Liver (tissue), 7 donors: ENCODE measurements at regions not wholly inside any gene's neighbourhood (a gene's known extent, or its start where the extent isn't known, plus 50 kb on each side); places are given as distances from the start of the nearest gene placed in this dataset.
"Not testable (repeated sequence)": the region's sequence is repeated elsewhere in the genome, so short reads cannot be mapped to it uniquely, and the experiment has no call there.

Source experiments
- DNase-seq: peaks from one replicate; pipeline ENCODE4 v3.0.0-alpha.2; 2017; ENCODE audit warnings: low spot score
- H3K27ac ChIP-seq, 2 donors: one replicate each; pipeline ENCODE4 v1.7.0; 2013; ENCODE audit warnings: inconsistent platforms in 2 of 2, low read length in 2 of 2, control low read depth in 1 of 2, low read depth in 1 of 2, mild to moderate bottlenecking in 1 of 2
- H3K27me3 ChIP-seq, 4 donors: one replicate each; pipeline versions ENCODE4 v1.6.1 to v1.7.0; 2013; ENCODE audit warnings: low read length in 3 of 4, inconsistent platforms in 1 of 4, mild to moderate bottlenecking in 1 of 4, moderate library complexity in 1 of 4; ENCODE audit not compliant: control insufficient read depth in 4 of 4, insufficient read depth in 4 of 4
- H3K36me3 ChIP-seq, 4 donors: one replicate each; pipeline versions ENCODE4 v1.6.1 to v1.7.0; 2013; ENCODE audit warnings: low read length in 3 of 4, mild to moderate bottlenecking in 3 of 4, low read depth in 1 of 4, moderate library complexity in 1 of 4; ENCODE audit not compliant: control insufficient read depth in 4 of 4, insufficient read depth in 3 of 4
- H3K4me1 ChIP-seq, 4 donors: one replicate each; pipeline versions ENCODE4 v1.6.1 to v1.7.0; 2013; ENCODE audit warnings: low read length in 3 of 4, mild to moderate bottlenecking in 3 of 4, moderate library complexity in 1 of 4; ENCODE audit not compliant: control insufficient read depth in 4 of 4, insufficient read depth in 4 of 4
- H3K4me3 ChIP-seq, 3 donors: one replicate each; pipeline versions ENCODE4 v1.6.1 to v1.7.0; 2013; ENCODE audit warnings: low read length in 3 of 3, control low read depth in 1 of 3, low read depth in 1 of 3, mild to moderate bottlenecking in 1 of 3
- H3K9ac ChIP-seq, 2 donors: one replicate each; pipeline ENCODE4 v1.7.0; 2013; ENCODE audit warnings: low read length in 2 of 2, mild to moderate bottlenecking in 2 of 2, moderate library complexity in 2 of 2, control low read depth in 1 of 2, low read depth in 1 of 2
- H3K9me3 ChIP-seq, 4 donors: one replicate each; pipeline versions ENCODE4 v1.6.1 to v1.7.0; 2013; ENCODE audit warnings: low read length in 3 of 4; ENCODE audit not compliant: control insufficient read depth in 4 of 4
- FOXA1 ChIP-seq: IDR thresholded peaks from 2 replicates; pipeline ENCODE4 v1.6.1; 2016; ENCODE audit warnings: antibody characterized with exemption
- FOXA2 ChIP-seq: IDR thresholded peaks from 2 replicates; pipeline ENCODE4 v1.6.1; 2016; ENCODE audit warnings: antibody characterized with exemption
- GABPA ChIP-seq, 2 donors: IDR thresholded peaks in 1 of 2; conservative IDR thresholded peaks in 1 of 2; 2 replicates each; pipeline ENCODE4 v1.6.1; 2016; ENCODE audit warnings: antibody characterized with exemption in 2 of 2, mild to moderate bottlenecking in 1 of 2, moderate library complexity in 1 of 2
- HNF4G ChIP-seq: IDR thresholded peaks from 2 replicates; pipeline ENCODE4 v1.6.1; 2016; ENCODE audit warnings: antibody characterized with exemption
- MAX ChIP-seq: IDR thresholded peaks from 2 replicates; pipeline ENCODE4 v1.6.1; 2016; ENCODE audit warnings: antibody characterized with exemption
- NR2F2 ChIP-seq: IDR thresholded peaks from 2 replicates; pipeline ENCODE4 v1.6.1; 2016; ENCODE audit warnings: antibody characterized with exemption
- RAD21 ChIP-seq, 2 donors: IDR thresholded peaks; 2 replicates each; pipeline ENCODE4 v1.6.1; 2016; ENCODE audit warnings: antibody characterized with exemption in 2 of 2, mild to moderate bottlenecking in 2 of 2
- REST ChIP-seq: IDR thresholded peaks from 2 replicates; pipeline ENCODE4 v1.6.1; 2016; ENCODE audit warnings: antibody characterized with exemption, mild to moderate bottlenecking
- RXRA ChIP-seq, 2 donors: IDR thresholded peaks; 2 replicates each; pipeline ENCODE4 v1.6.1; 2017 to 2018; ENCODE audit warnings: antibody characterized with exemption in 2 of 2, mild to moderate bottlenecking in 1 of 2
- SP1 ChIP-seq: IDR thresholded peaks from 2 replicates; pipeline ENCODE4 v1.6.1; 2018; ENCODE audit warnings: antibody characterized with exemption, mild to moderate bottlenecking
- TAF1 ChIP-seq: conservative IDR thresholded peaks from 2 replicates; pipeline ENCODE4 v1.6.1; 2016; ENCODE audit warnings: antibody characterized with exemption, mild to moderate bottlenecking
- WGBS: extraction: QIAGEN DNeasy Blood & Tissue Kit; methylation state at CpG from one replicate; pipeline ENCODE4 v1.1.7; 2013; 5-methylcytosine and 5-hydroxymethylcytosine counted together
- donor health status: healthy.
- donor health status: healthy.
- donor health status: healthy.
- donor health status: healthy.

- WGBS, result 90% methylated on average over 15 of the region's 15 CpGs
- DNase-seq, result no peak
- TF ChIP-seq TAF1 (no peak), SP1 (no peak), GABPA (IDR thresholded peaks at IDR 0.05 in 1 of 2, conservative IDR thresholded peaks at IDR 0.05 in 1 of 2) (no peak)
These were observed 97.8 kb downstream of the OAT start for GRCh38 chr10:124320778-124321432.

DNA sequence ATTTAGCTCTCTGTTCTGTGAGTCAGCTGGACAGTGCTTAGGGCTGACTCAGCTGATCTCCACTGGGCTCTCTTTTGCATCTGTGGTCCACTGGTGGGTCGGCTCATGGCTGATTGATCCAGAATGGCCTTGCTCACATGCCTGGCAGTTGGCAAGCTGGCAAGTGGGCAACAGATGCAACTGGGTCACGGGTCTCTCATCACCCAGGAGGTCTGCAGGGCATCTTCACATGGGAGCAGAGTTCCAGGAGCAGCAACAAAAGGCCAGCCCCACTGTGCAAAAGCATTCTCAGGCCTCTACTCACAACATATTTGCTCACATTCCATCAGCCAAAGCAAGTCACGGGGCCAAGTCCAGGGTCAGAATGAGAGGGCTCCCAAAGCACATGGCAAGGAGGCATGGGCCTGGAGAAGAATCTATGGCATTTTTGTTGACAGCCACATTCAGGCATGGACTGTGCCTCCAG is 98.8 kb downstream of the OAT start:
- Histone ChIP-seq H3K36me3 (no peaks in the 10 kb centered on the region), H3K27ac (no peak overlapping the region), H3K9me3 (no peaks in the 10 kb centered on the region), H3K4me1 (no peaks in the 10 kb centered on the region), H3K4me3 (no peak overlapping the region), H3K9ac (no peak overlapping the region), H3K27me3 (no peaks in the 10 kb centered on the region)
- DNase-seq, result no peak
- 88% methylated on average over 3 of the region's 3 CpGs for WGBS
- TF ChIP-seq TAF1 (no peak), MAX (no peak), FOXA2 (no peak), HNF4G (no peak), REST (no peak), FOXA1 (no peak), NR2F2 (no peak), RXRA (IDR thresholded peaks at IDR 0.05) (no peak), RAD21 (IDR thresholded peaks at IDR 0.05) (no peak)

More at GRCh38 chr10:124320778-124321432, 97.8 kb downstream of the OAT start:
- Histone ChIP-seq H3K9me3 (no peaks in the 10 kb centered on the region), H3K4me3 (no peak overlapping the region), H3K27ac (no peak overlapping the region), H3K36me3 (no peaks in the 10 kb centered on the region), H3K4me1 (no peaks in the 10 kb centered on the region), H3K27me3 (no peaks in the 10 kb centered on the region), H3K9ac (no peak overlapping the region)

DNA sequence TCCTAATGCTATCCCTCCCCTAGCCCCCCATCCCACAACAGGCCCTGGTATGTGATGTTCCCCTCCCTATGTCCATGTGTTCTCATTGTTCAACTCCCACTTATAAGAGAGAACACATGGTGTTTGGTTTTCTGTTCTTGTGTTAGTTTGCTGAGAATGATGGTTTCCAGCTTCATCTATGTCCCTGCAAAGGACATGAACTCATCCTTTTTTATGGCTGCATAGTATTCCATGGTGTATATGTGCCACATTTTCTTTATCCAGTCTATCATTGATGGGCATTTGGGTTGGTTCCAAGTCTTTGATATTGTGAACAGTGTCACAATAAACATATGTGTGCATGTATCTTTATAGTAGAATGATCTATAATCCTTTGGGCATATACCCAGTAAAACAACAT is 99.2 kb downstream of the OAT start:
- H3K4me1 ChIP-seq, DNase-seq, H3K27me3 ChIP-seq, H3K27ac ChIP-seq, H3K36me3 ChIP-seq, H3K9me3 ChIP-seq, H3K9ac ChIP-seq, H3K4me3 ChIP-seq: not testable (repeated sequence)
